Endothelial cell of hepatic sinusoid (primary cell): ENCODE measurements at regions not wholly inside any gene's neighbourhood (a gene's known extent, or its start where the extent isn't known, plus 50 kb on each side); places are given as distances from the start of the nearest gene placed in this dataset.

Experiments used
- in situ Hi-C: cut with HindIII; loops from 2 replicates; pipeline ENCODE4 v1.10.0; 2017; ENCODE audit warnings: low sequenced_read_pairs

- in situ Hi-C loops: no loop called here
These were observed 88.3 kb upstream of the TAF1B start for GRCh38 chr2:9755008-9755407.

DNA sequence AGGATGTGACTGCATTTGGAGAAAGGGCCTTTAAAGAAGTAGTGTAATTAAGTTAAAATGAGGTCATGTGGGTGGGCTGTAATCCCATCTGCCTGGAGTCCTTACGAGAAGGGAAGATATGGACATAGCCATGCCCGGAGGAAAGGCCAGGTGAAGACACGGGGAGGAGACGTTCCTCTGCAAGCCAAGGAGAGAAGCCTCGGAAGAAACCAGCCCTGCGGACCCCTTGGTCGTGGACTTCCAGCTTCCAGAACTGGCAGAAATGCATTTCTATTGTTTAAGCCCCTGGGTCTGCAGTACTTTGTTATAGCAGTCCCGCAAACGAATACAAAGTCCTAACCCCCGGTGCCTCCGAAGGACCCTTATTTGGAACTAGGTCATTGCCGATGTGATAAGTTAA, 87.6 kb upstream of the TAF1B start:
- in situ Hi-C loops: no loop called here

- in situ Hi-C loops: no loop called here
These were observed 86.5 kb upstream of the TAF1B start for GRCh38 chr2:9756692-9757250.

DNA sequence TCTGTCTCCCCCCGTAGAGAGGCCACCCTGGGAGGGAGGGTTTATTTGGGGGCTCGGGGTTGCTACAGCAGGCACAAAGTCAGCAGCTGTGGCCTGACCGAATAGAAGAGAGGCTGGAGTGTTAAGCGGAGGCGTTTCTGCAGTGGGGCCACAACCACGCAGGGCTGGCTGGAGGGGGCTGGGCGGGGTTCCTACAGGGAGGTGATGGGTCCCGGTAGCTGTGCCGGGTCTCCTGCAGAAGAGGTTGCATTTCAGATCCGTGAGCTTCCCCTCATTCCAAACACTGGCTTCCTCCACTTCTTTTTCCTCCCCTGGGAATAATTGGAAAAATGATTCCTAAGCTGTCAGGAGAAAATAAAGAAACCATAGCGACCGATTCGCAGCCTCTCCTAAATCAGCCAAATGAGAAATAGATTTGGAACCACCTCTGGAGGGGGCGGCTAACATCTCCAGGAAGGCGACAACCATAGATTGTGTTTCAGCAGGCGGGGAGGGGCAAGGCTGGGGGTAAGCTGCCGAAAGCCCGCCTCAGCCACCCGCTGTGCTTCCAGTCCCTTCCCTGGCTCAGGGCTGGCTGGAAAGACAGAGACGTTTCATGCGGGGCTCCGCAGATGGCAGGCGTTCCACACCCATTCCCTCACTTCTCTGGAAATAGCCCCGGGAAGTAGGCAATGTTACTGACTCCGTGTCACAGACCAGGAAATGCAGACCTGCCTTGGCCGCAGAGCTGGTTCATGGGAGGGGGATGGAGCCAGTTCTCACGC, 85.6 kb upstream of the TAF1B start:
- in situ Hi-C loops: no loop called here

GRCh38 chr2:9758741-9759140, 84.5 kb upstream of the TAF1B start:
- in situ Hi-C loops: no loop called here

DNA sequence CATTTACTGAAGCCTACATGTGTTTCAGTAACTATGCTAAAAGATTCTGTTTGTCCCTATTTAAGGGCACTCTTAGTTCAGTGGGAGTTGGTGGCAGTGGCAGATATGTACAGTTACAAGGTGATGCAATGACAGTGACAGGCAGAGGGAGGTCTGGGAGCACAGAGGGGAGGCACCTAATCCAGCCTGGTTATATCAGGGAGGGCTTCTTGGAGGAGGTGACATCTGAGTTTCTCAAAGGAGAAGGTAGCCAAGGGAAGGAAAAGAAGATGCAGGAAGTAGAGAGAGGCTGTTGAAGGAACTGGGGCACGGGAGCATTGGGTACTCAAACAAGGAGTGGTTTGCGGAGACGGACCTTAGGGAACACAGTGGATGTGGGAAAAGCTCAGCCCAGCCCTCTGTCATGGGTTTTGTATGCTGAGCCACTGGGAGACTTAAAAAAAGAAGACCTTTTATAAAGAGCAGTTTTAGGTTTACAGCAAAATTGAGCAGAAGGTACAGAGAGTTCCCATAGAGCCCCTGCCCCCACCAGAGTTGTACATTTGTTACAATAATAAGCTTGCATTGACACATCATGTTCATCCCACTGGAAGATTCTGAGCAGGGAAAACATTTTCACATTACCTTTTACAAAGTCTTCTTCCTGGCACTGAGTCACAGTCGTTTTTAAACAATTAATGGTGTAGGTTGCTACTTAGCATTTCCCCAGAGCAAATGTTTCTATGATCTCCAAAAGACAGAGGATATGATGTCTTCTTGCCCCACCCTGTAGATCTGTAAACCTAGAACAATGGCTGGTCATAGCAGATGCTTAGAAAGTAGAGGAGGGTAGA, 83.0 kb upstream of the TAF1B start:
- in situ Hi-C loops: loop anchor here (5.0 kb wide), 1 partner anchor 68 kb away; no protein-coding TSS in a partner anchor

- in situ Hi-C loops: loop anchor here (5.0 kb wide), 1 partner anchor 69 kb away; no protein-coding TSS in a partner anchor
These were observed 82.4 kb upstream of the TAF1B start for GRCh38 chr2:9760902-9761228.

DNA sequence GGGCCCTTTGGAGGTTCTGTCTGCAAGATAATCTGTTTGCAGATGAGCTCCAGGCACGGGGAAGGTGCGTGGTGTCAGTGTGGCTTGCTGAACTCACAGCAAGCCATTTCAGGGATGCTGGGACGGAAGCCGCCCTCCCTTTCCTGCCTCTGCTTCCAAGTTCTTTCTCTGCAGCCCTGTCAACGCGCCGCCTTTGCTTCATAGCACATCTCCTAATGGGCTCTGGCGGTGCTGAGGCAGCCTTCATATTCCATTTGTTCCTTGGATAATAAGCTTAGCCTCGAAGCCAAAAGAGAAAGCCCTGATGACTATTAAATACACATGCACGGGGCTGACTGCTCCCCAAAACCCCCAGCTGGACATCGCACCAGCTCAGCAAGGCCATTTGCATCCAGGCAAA, 81.7 kb upstream of the TAF1B start:
- in situ Hi-C loops: loop anchor here (5.0 kb wide), 1 partner anchor 69 kb away; no protein-coding TSS in a partner anchor

GRCh38 chr2:9762164-9762563, 81.1 kb upstream of the TAF1B start:
- in situ Hi-C loops: loop anchor here (5.0 kb wide), 1 partner anchor 70 kb away; no protein-coding TSS in a partner anchor

DNA sequence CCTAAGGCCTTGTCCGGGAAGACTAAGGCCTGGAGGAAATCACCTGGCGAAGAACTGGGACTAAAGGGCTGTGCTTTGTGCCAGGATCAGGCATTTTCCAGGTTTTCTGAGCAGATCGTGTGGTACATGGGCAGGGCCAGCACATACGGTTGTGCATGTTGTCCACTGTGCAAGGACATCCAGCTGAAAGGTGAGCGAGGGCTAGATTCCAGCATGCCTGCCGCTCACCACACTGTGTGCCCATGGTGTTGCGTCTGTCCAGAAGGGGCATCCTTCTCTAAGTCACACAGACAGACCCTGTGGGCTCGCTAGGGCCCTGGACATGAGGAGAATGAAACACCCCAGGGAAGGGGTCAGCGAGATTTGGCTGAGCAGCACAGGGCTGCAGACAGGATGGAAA, 80.3 kb upstream of the TAF1B start:
- in situ Hi-C loops: loop anchor here (5.0 kb wide), 1 partner anchor 71 kb away; no protein-coding TSS in a partner anchor

DNA sequence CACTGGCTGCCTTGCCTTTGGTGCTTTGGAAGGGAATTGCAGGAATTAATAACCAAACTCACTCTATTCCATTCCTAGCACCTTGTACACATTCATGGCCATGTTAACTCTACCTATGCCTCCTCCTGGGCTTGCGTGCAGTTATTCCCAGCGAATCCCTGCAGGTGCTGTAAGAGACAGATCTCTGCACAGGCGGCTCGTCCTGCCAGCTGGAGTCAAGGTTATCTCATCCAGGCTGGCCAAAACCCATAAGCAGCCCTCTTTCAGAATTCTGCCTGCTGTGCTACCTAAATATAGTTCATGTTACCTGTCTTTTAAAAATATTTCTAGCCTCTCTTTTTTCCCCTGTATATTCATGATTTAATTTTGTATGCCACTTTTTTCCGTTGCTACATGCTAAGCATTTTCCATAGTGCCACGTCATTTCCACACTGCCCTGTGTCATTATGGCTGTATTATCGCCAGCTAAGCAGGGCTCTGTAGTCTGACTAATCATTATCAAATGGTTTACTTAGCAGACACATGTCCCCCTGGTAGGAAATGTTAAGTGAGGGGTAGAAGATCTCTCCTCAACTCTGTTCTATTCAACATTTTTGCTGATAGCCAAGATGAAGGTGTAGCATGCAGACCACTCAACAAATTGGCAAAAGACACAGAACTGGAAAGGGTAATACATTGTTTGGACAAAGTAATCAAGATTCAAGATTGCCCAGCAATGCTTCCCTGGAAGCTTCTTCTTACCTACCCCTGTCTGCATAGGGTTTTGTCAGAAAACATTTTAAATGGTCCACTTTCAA, 79.7 kb upstream of the TAF1B start:
- in situ Hi-C loops: loop anchor here (5.0 kb wide), 1 partner anchor 71 kb away; no protein-coding TSS in a partner anchor

GRCh38 chr2:9764153-9764778, 79.0 kb upstream of the TAF1B start:
- in situ Hi-C loops: loop anchor here (5.0 kb wide), 1 partner anchor 72 kb away; no protein-coding TSS in a partner anchor

DNA sequence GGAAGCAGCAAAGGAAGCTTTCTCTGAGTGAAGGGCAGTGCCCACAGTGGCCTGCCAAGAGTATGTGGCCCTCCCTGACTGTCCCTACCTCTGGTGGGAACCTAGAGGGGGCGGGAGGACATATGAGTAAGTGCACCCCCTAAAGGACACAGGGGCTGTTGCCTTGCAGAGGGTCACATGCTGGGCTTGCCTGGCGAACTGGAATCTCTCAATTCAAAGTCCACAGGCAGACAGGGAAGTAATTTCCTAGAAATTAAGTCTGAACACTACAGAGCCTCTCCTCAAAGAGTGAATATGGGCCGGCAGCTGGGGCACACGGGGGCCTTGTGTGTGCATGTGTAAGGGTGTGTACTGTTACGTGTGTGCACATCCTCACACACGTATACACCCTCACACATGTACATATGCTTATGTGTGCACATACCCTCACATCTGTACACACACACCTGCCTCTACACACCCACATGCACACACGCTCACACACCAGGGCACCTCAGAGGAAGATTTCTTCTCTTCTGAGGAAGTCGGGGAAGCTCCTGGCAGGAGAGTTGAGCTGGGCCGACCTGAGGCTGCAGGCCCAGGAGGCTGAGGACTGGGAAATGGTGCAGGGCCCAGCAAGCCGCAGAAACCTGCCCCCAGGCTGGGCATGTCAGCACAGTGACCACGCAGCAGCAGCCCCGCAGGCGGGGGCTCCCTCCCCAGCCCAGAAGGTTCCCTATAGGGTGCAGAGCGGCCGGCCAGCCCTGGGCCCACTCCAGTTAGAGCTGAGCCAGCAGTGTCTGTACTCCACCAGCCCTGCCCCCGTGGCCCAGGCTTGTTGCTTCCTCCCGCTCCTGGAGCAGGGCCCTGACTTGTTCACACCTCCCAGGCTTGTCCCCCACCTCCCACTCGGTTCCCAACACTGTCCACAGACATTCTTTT, 77.4 kb upstream of the TAF1B start:
- in situ Hi-C loops: no loop called here

GRCh38 chr2:9767656-9768281, 75.5 kb upstream of the TAF1B start:
- in situ Hi-C loops: no loop called here

GRCh38 chr2:9768388-9768787, 74.9 kb upstream of the TAF1B start:
- in situ Hi-C loops: no loop called here

DNA sequence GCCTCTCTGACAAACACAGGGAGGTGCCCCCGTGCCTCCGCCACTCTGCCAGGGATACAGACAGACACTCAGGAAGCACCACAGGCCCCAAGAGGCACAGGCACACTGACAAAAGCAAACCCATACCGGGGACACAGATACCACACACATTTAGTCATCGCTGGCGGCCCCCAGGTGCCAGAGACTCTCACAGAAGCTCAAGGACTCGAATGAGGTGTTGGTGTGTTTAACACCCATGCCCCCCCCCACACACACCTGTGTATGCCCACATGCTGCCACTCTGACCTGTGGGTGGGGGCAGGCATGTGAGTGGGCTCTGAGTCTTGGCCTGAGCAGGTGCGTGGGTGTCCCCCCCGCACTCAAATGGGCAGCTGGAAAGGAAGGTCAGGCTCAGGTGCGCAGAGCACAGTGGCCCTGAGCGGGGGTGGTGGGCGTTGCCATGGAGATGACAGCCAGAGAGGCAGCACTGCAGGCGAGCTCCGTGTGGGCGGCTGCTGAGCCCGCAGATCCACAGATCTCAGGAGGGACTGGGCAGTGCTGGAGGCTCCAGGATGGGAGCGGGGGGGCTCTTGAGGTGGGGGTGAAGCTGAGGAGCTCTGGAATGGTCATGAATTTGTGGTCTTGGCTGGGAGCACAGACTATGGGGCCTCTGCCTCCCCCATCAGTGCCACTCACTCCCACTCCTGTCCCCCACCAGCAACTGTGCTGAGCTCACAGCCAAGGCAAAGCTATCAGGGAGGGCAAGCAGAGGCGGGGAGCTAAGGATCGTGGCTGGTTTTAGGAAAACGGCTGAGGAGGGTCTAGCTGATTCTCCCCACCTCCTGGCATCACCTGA, 73.9 kb upstream of the TAF1B start:
- in situ Hi-C loops: no loop called here

DNA sequence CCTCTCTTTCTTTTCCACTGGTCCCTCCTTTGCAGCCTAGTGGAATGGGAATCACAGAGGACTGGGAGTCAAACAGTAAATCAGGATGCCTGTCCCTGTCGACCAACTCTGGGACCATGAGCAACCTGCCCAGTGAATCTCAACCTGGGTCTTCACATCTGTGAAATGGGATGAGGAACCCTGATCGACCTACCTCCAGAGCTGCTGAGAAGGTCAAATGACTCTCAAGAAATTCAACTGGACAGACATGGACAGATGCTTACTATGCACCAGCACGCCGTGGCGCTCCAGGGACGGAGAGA, 73.3 kb upstream of the TAF1B start:
- in situ Hi-C loops: no loop called here
